K562 (cell line): ENCODE measurements at regions not wholly inside any gene's neighbourhood (a gene's known extent, or its start where the extent isn't known, plus 50 kb on each side); places are given as distances from the start of the nearest gene placed in this dataset.

Experiments
- CHCHD3 ChIP-seq: fragments of 250-450 bp; sonication (Bioruptor Pico); IDR thresholded peaks from 2 replicates; pipeline ENCODE4 v2.1.2; 2022; ENCODE audit warnings: mild to moderate bottlenecking
- CTCF ChIP-seq, 3 experiments: IDR thresholded peaks in 2 of 3; conservative IDR thresholded peaks in 1 of 3; 2 replicates each; pipeline ENCODE4 v1.5.1; 2011 to 2012; ENCODE audit warnings: low read length in 3 of 3, mild to moderate bottlenecking in 3 of 3, control low read depth in 2 of 3, improper control_type of control experiment in 1 of 3, inconsistent platforms in 1 of 3, low read depth in 1 of 3, mixed read lengths in 1 of 3, moderate library complexity in 1 of 3; ENCODE audit not compliant: insufficient read depth in 2 of 3
- ETV1 ChIP-seq: fragments of 450-650 bp; conservative IDR thresholded peaks from 2 replicates; pipeline ENCODE4 v1.6.1; 2016; ENCODE audit warnings: missing genetic modification characterization, control low read depth, low read depth, missing compliant biosample characterization
- FOXK2 ChIP-seq, 2 experiments: fragments of 450-650 bp; IDR thresholded peaks in 1 of 2; conservative IDR thresholded peaks in 1 of 2; 2 replicates each; pipeline ENCODE4 v1.6.1; 2016; ENCODE audit warnings: low read depth in 2 of 2, mild to moderate bottlenecking in 1 of 2
- NFYB ChIP-seq: IDR thresholded peaks from 2 replicates; pipeline ENCODE4 v1.6.1; 2011; ENCODE audit warnings: mild to moderate bottlenecking, moderate library complexity; ENCODE audit not compliant: insufficient read length; ENCODE audit errors: extremely low read depth
- SRSF9 ChIP-seq: fragments of 200-400 bp; formaldehyde crosslinking; IDR thresholded peaks from 2 replicates; pipeline ENCODE4 v1.6.1; 2017; ENCODE audit warnings: low read depth, low read length, borderline replicate concordance
- ZBTB7A ChIP-seq: IDR thresholded peaks from 2 replicates; pipeline ENCODE4 v1.6.1; 2011; ENCODE audit warnings: low read depth, mild to moderate bottlenecking, low read length, moderate library complexity, borderline replicate concordance; ENCODE audit not compliant: control insufficient read depth
- ZFP1 ChIP-seq: fragments of 450-650 bp; formaldehyde crosslinking; IDR thresholded peaks from 2 replicates; pipeline ENCODE4 v1.4.0; 2020; ENCODE audit warnings: mild to moderate bottlenecking, mixed read lengths
- ZNF609 ChIP-seq: sonication (generic); formaldehyde crosslinking; IDR thresholded peaks from 2 replicates; pipeline ENCODE4 v1.8.1; 2023; ENCODE audit warnings: missing genetic modification reagents, mild to moderate bottlenecking, borderline replicate concordance
- ZNF785 ChIP-seq: fragments of 250-450 bp; sonication (Bioruptor Pico); IDR thresholded peaks from 2 replicates; pipeline ENCODE4 v1.4.0; 2020; ENCODE audit warnings: mild to moderate bottlenecking
- TF ChIP-seq, protein P1 (sequence below): fragments of 450-650 bp; IDR thresholded peaks from 2 replicates; pipeline ENCODE4 v1.6.1; 2018; ENCODE audit not compliant: partially characterized antibody

DNA sequence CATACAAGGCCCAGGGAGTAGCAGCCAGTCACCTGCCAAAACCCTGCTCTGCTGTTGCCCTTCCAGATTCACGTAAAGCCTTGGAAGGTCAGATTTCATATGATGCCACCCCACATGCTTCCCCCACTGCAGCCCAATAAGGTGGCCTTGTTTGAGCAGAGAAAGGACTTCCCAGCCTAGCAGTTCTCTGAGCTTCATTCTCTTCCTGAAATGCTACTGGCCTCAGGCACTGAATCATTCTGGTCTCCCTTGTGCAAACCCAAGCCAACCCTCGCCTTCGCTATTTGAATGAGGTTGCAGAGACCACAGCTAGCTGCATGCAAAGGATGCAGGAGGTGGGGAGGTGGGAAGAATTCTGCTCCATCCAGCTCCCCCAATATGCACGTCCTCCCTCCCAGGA is 60.3 kb upstream of the PLXNA4 start:
- TF ChIP-seq NFYB (no peak), ZNF785 (CRISPR knock-in tag) (no peak), CHCHD3 (CRISPR knock-in tag) (no peak), SRSF9 (no peak), ZFP1 (no peak), CTCF (IDR thresholded peaks at IDR 0.05 in 2 of 3, conservative IDR thresholded peaks at IDR 0.05 in 1 of 3; ENCODE audit: insufficient read depth in 2 of 3, low read depth in 1 of 3, low read length in 3 of 3) (no peak), ETV1 (no peak), ZBTB7A (no peak), ZNF609 (no peak), FOXK2 (conservative IDR thresholded peaks at IDR 0.05 in 1 of 2, IDR thresholded peaks at IDR 0.05 in 1 of 2; ENCODE audit: low read depth in 2 of 2) (no peak)
- TF ChIP-seq, protein P1, sequence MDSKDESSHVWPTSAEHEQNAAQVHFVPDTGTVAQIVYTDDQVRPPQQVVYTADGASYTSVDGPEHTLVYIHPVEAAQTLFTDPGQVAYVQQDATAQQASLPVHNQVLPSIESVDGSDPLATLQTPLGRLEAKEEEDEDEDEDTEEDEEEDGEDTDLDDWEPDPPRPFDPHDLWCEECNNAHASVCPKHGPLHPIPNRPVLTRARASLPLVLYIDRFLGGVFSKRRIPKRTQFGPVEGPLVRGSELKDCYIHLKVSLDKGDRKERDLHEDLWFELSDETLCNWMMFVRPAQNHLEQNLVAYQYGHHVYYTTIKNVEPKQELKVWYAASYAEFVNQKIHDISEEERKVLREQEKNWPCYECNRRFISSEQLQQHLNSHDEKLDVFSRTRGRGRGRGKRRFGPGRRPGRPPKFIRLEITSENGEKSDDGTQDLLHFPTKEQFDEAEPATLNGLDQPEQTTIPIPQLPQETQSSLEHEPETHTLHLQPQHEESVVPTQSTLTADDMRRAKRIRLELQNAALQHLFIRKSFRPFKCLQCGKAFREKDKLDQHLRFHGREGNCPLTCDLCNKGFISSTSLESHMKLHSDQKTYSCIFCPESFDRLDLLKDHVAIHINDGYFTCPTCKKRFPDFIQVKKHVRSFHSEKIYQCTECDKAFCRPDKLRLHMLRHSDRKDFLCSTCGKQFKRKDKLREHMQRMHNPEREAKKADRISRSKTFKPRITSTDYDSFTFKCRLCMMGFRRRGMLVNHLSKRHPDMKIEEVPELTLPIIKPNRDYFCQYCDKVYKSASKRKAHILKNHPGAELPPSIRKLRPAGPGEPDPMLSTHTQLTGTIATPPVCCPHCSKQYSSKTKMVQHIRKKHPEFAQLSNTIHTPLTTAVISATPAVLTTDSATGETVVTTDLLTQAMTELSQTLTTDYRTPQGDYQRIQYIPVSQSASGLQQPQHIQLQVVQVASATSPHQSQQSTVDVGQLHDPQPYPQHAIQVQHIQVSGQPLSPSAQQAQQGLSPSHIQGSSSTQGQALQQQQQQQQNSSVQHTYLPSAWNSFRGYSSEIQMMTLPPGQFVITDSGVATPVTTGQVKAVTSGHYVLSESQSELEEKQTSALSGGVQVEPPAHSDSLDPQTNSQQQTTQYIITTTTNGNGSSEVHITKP, result no peak
